HG03520 (cell line): ENCODE measurements at regions not wholly inside any gene's neighbourhood (a gene's known extent, or its start where the extent isn't known, plus 50 kb on each side); places are given as distances from the start of the nearest gene placed in this dataset.

Source experiments
- ATAC-seq: cut with Tn5 transposase; IDR thresholded peaks from one replicate; pipeline ENCODE4 v1.9.1; 2021; ENCODE audit warnings: mild to moderate bottlenecking, moderate library complexity; ENCODE audit not compliant: unreplicated experiment

GRCh38 chr20:17795501-17796071 is 95.8 kb downstream of the BANF2 start:
- no peak for ATAC-seq

- ATAC-seq: no peak
Measured at GRCh38 chr20:17795003-17795402, 95.2 kb downstream of the BANF2 start.

DNA sequence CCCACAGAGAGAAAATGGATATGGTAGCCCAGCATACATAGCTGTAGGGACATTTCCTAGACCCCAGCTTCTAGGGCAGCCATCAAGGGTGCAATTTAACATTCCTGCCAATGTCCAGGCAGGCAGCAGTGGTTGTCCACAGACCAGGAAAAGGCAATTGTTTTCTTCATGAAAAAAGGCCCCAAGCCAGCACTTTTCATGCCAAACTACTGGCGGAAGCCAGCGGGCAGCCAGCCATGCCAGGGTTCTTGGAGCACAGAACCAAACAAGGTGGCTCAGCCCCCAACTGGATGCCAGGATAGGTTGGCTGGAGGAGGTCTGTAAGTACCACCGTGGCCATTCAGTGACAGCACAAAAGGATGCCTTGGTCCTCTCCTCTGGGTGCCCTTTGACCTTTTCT is 94.6 kb downstream of the BANF2 start:
- ATAC-seq: no peak

GRCh38 chr20:17793986-17794385 is 94.2 kb downstream of the BANF2 start:
- no peak for ATAC-seq

GRCh38 chr20:17790296-17790695 is 90.5 kb downstream of the BANF2 start:
- no peak for ATAC-seq

DNA sequence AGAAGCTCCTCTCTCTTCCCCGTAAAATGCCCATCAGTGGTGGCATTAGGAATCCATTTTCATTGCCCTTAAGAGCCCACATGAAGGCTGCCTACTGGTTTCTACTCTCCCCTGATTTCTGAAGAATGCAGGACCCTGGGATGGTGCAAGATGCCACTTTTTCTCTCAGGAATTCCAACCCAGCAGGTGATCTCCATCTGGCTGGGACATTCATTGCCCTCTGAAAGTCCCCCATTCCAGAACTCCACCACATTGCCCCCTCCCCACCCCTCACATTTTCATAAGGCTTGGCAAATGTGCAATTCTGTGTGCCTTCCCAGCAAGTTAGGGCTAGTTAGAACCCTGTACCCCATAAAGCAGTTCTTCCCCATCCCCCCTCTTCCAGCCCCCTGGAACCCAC is 88.0 kb downstream of the BANF2 start:
- no peak for ATAC-seq

GRCh38 chr20:17786221-17786718 is 86.5 kb downstream of the BANF2 start:
- ATAC-seq: no peak
